H1 (cell line): ENCODE measurements at regions not wholly inside any gene's neighbourhood (a gene's known extent, or its start where the extent isn't known, plus 50 kb on each side); places are given as distances from the start of the nearest gene placed in this dataset.
A peak's percentile ranks its signal among the peaks of the same experiment; 100 is the strongest.

Experiments used
- CTCF ChIA-PET: fragments of 300-600 bp; sonication (Branson Sonifier 250); formaldehyde crosslinking; loops from one replicate; lab custom pipeline; 2021; ENCODE audit not compliant: partially characterized antibody; lab: Charles Lee
- POLR2A ChIA-PET: fragments of 300-600 bp; sonication (Branson Sonifier 250); formaldehyde crosslinking; loops from one replicate; lab custom pipeline; 2021; ENCODE audit warnings: inconsistent platforms; ENCODE audit not compliant: partially characterized antibody; lab: Charles Lee
- DNase-seq, 2 experiments: peaks; one replicate each; pipeline versions ENCODE4 v3.0.0 to v3.0.0-alpha.2; 2010 to 2022; ENCODE audit warnings: low spot score in 2 of 2, low read depth in 1 of 2, mixed read lengths in 1 of 2
- FAIRE-seq: peaks from 2 replicates; lab custom pipeline; 2011; peaks lifted over from hg19 to GRCh38; lab: Jason Lieb, UNC
- H2AFZ ChIP-seq: 2 replicates; pipeline ENCODE4 v1.8.1; 2012; ENCODE audit warnings: low read length, inconsistent platforms
- H2AK5ac ChIP-seq: 2 replicates; pipeline ENCODE4 v1.6.1; 2013; ENCODE audit warnings: low read depth, low read length
- H2BK120ac ChIP-seq: replicated peaks from 2 replicates; pipeline ENCODE3; 2013; ENCODE audit warnings: low read depth, low read length, inconsistent platforms
- H2BK12ac ChIP-seq: 2 replicates; pipeline ENCODE4 v1.6.1; 2013; ENCODE audit warnings: low read depth, low read length
- H2BK15ac ChIP-seq: 2 replicates; pipeline ENCODE4 v1.6.1; 2013; ENCODE audit warnings: low read length
- H2BK20ac ChIP-seq: 2 replicates; pipeline ENCODE4 v1.6.1; 2013; ENCODE audit warnings: low read length
- H2BK5ac ChIP-seq: 2 replicates; pipeline ENCODE4 v1.6.1; 2013; ENCODE audit warnings: low read depth, low read length
- H3K14ac ChIP-seq: 2 replicates; pipeline ENCODE4 v1.6.1; 2013; ENCODE audit warnings: inconsistent platforms; ENCODE audit not compliant: insufficient read length
- H3K18ac ChIP-seq: 2 replicates; pipeline ENCODE4 v1.6.1; 2013; ENCODE audit warnings: low read length; ENCODE audit errors: extremely low read depth
- H3K23ac ChIP-seq: 2 replicates; pipeline ENCODE4 v1.6.1; 2013; ENCODE audit warnings: inconsistent platforms; ENCODE audit not compliant: insufficient read length
- H3K23me2 ChIP-seq: 2 replicates; pipeline ENCODE4 v1.6.1; 2013; ENCODE audit warnings: low read depth, low read length
- H3K27ac ChIP-seq: 2 replicates; pipeline ENCODE4 v1.6.1; 2011; ENCODE audit warnings: low read depth, low read length, inconsistent platforms
- H3K27me3 ChIP-seq, 4 experiments: replicated peaks in 1 of 4; 1 replicate in 1 of 4; 2 replicates in 3 of 4; pipeline versions ENCODE4 v1.6.1 to v1.8.1; 2011 to 2013; ENCODE audit warnings: low read length in 3 of 4, mild to moderate bottlenecking in 3 of 4, inconsistent platforms in 2 of 4, mixed read lengths in 2 of 4, moderate library complexity in 1 of 4; ENCODE audit not compliant: control insufficient read depth in 3 of 4, insufficient read depth in 3 of 4; ENCODE audit errors: extremely low read depth in 1 of 4
- H3K36me3 ChIP-seq, 4 experiments: 2 replicates each; pipeline versions ENCODE4 v1.6.1 to v1.8.1; 2011 to 2013; ENCODE audit warnings: mild to moderate bottlenecking in 4 of 4, low read length in 3 of 4, moderate library complexity in 2 of 4, control low read depth in 1 of 4, inconsistent platforms in 1 of 4; ENCODE audit not compliant: insufficient read depth in 4 of 4, control insufficient read depth in 2 of 4
- H3K4ac ChIP-seq: replicated peaks from 2 replicates; pipeline ENCODE3; 2013; ENCODE audit warnings: low read length, low read depth, mixed read lengths, inconsistent platforms; ENCODE audit not compliant: insufficient read length
- H3K4me1 ChIP-seq, 4 experiments: replicated peaks in 1 of 4; 1 replicate in 1 of 4; 2 replicates in 3 of 4; pipeline versions ENCODE4 v1.6.1 to v1.8.1; 2011 to 2013; ENCODE audit warnings: low read length in 3 of 4, inconsistent platforms in 2 of 4, mixed read lengths in 1 of 4; ENCODE audit not compliant: insufficient read depth in 4 of 4, control insufficient read depth in 3 of 4
- H3K4me2 ChIP-seq, 2 experiments: 2 replicates each; pipeline versions ENCODE4 v1.6.1 to v1.8.1; 2011 to 2013; ENCODE audit warnings: low read depth in 2 of 2, low read length in 2 of 2, control low read depth in 1 of 2, inconsistent platforms in 1 of 2, mild to moderate bottlenecking in 1 of 2; ENCODE audit not compliant: insufficient read depth in 1 of 2
- H3K4me3 ChIP-seq, 4 experiments: fragments of 200-600, 300-600 bp in 1 of 4; sonication (generic), shearing (Covaris generic), sonication (Bioruptor Twin) in 1 of 4; 2 replicates each; pipeline versions ENCODE4 v1.5.1 to v1.8.1; 2011 to 2016; ENCODE audit warnings: low read length in 4 of 4, low read depth in 3 of 4, control low read depth in 2 of 4, inconsistent platforms in 2 of 4, mild to moderate bottlenecking in 2 of 4, mixed read lengths in 1 of 4, moderate library complexity in 1 of 4; ENCODE audit not compliant: insufficient read depth in 2 of 4; ENCODE audit errors: extremely low read depth in 1 of 4
- H3K56ac ChIP-seq: replicated peaks from 2 replicates; pipeline ENCODE3; 2013; ENCODE audit warnings: low read depth, mild to moderate bottlenecking, mixed read lengths, low read length, inconsistent platforms; ENCODE audit not compliant: insufficient read length
- H3K79me1 ChIP-seq: 2 replicates; pipeline ENCODE4 v1.6.1; 2013; ENCODE audit warnings: low read depth, low read length, control low read depth
- H3K79me2 ChIP-seq, 2 experiments: 2 replicates each; pipeline versions ENCODE4 v1.6.1 to v1.8.1; 2012 to 2013; ENCODE audit warnings: low read length in 2 of 2, mild to moderate bottlenecking in 2 of 2, inconsistent platforms in 1 of 2; ENCODE audit not compliant: insufficient read depth in 2 of 2, control insufficient read depth in 1 of 2
- H3K9ac ChIP-seq, 4 experiments: replicated peaks in 1 of 4; 1 replicate in 1 of 4; 2 replicates in 3 of 4; pipeline versions ENCODE4 v1.6.1 to v1.8.1; 2011 to 2013; ENCODE audit warnings: low read depth in 3 of 4, low read length in 3 of 4, control low read depth in 2 of 4, mild to moderate bottlenecking in 2 of 4, moderate library complexity in 2 of 4, inconsistent platforms in 1 of 4; ENCODE audit errors: extremely low read depth in 1 of 4
- H3K9me3 ChIP-seq, 2 experiments: 2 replicates each; pipeline versions ENCODE4 v1.6.1 to v1.8.1; 2012 to 2013; ENCODE audit warnings: mild to moderate bottlenecking in 2 of 2, moderate library complexity in 2 of 2, control low read depth in 1 of 2, inconsistent platforms in 1 of 2, low read depth in 1 of 2, low read length in 1 of 2, mixed read lengths in 1 of 2; ENCODE audit not compliant: insufficient read depth in 2 of 2
- H4K20me1 ChIP-seq, 2 experiments: replicated peaks in 1 of 2; 2 replicates each; pipeline versions ENCODE3 to v1.8.1; 2011 to 2013; ENCODE audit warnings: inconsistent platforms in 2 of 2, low read length in 2 of 2, mild to moderate bottlenecking in 1 of 2; ENCODE audit not compliant: insufficient read depth in 2 of 2, control insufficient read depth in 1 of 2
- H4K5ac ChIP-seq: 2 replicates; pipeline ENCODE4 v1.6.1; 2013; ENCODE audit warnings: low read length, low read depth, mixed read lengths, inconsistent platforms; ENCODE audit not compliant: insufficient read length
- H4K8ac ChIP-seq: 2 replicates; pipeline ENCODE4 v1.8.0; 2013; ENCODE audit warnings: mild to moderate bottlenecking, moderate library complexity, low read length, inconsistent platforms; ENCODE audit not compliant: insufficient read depth; ENCODE audit errors: extremely low read depth
- H4K91ac ChIP-seq: replicated peaks from 2 replicates; pipeline ENCODE3; 2013; ENCODE audit warnings: low read length, mixed read lengths, inconsistent platforms; ENCODE audit not compliant: insufficient read length
- BCL11A ChIP-seq, 2 experiments: IDR thresholded peaks; one replicate each; pipeline ENCODE4 v1.6.1; 2011; ENCODE audit warnings: low read depth in 2 of 2, low read length in 2 of 2, mild to moderate bottlenecking in 2 of 2
- CBX5 ChIP-seq: fragments of 300-800, 300-1000 bp; sonication (generic); IDR thresholded peaks from 2 replicates; pipeline ENCODE4 v1.7.1; 2016; ENCODE audit warnings: antibody characterized with exemption, low read length, low read depth
- CREB1 ChIP-seq: IDR thresholded peaks from 2 replicates; pipeline ENCODE4 v1.6.1; 2012; ENCODE audit warnings: inconsistent platforms
- EGR1 ChIP-seq: IDR thresholded peaks from 2 replicates; pipeline ENCODE4 v1.6.1; 2011; ENCODE audit warnings: low read depth, low read length, borderline replicate concordance
- JUN ChIP-seq: IDR thresholded peaks from 2 replicates; pipeline ENCODE4 v1.6.1; 2011; ENCODE audit warnings: low read depth, mild to moderate bottlenecking, improper control_type of control experiment, low read length
- PHF8 ChIP-seq: fragments of 200-600 bp; sonication (generic); conservative IDR thresholded peaks from 2 replicates; pipeline ENCODE4 v1.7.1; 2012; ENCODE audit warnings: low read depth, mild to moderate bottlenecking, inconsistent platforms, low read length, moderate library complexity
- POLR2A ChIP-seq, 2 experiments: IDR thresholded peaks; 1 replicate in 1 of 2; 2 replicates in 1 of 2; pipeline ENCODE4 v1.6.1; 2011; ENCODE audit warnings: low read depth in 2 of 2, low read length in 2 of 2, mild to moderate bottlenecking in 2 of 2; ENCODE audit errors: control extremely low read depth in 1 of 2
- RNF2 ChIP-seq: fragments of 200-900, 300-1000 bp; sonication (generic); IDR thresholded peaks from 2 replicates; pipeline ENCODE4 v1.7.1; 2016; ENCODE audit warnings: borderline replicate concordance, low read depth, mild to moderate bottlenecking, antibody characterized with exemption, low read length; ENCODE audit not compliant: poor library complexity, severe bottlenecking; ENCODE audit errors: missing control alignments
- SIX5 ChIP-seq: IDR thresholded peaks from 2 replicates; pipeline ENCODE4 v1.6.1; 2011; ENCODE audit warnings: mild to moderate bottlenecking, low read depth, low read length
- SRF ChIP-seq: IDR thresholded peaks from 2 replicates; pipeline ENCODE4 v1.6.1; 2011; ENCODE audit warnings: mild to moderate bottlenecking, low read depth, low read length, moderate library complexity
- TBP ChIP-seq: IDR thresholded peaks from 2 replicates; pipeline ENCODE4 v1.6.1; 2011; ENCODE audit warnings: low read depth, low read length, improper control_type of control experiment
- YY1 ChIP-seq: IDR thresholded peaks from 2 replicates; pipeline ENCODE4 v1.6.1; 2011; ENCODE audit warnings: low read depth, mild to moderate bottlenecking, low read length
- WGBS, 2 experiments: shearing (Covaris generic) in 1 of 2; methylation state at CpG; one replicate each; pipeline versions ENCODE4 v1.1.6 to v1.1.7; 2013 to 2015; ENCODE audit warnings: low lambda C conversion rate in 2 of 2, mixed read lengths in 2 of 2, inconsistent platforms in 1 of 2, low coverage in 1 of 2, missing lambda C conversion rate in 1 of 2; ENCODE audit not compliant: insufficient replicate concordance in 2 of 2, insufficient coverage in 1 of 2, insufficient read length in 1 of 2; ENCODE audit errors: extremely low coverage in 1 of 2, missing lambda C conversion rate in 1 of 2; 5-methylcytosine and 5-hydroxymethylcytosine counted together
- TF ChIP-seq, protein P1 (sequence below): IDR thresholded peaks from 2 replicates; pipeline ENCODE4 v1.6.1; 2012; ENCODE audit warnings: inconsistent platforms

- 85% methylated on average over 8 of the region's 8 CpGs; no CpG with 5 or more reads in 1 of the 2 experiments for WGBS, 2 experiments
- DNase-seq (no peak), FAIRE-seq (no peak)
- Histone ChIP-seq H3K27ac (no peak overlapping the region), H3K23me2 (no peaks in the 10 kb centered on the region), H2BK5ac (no peak overlapping the region), H3K27me3 (no peaks in the 10 kb centered on the region; a peak in 1 of 7 replicates), H3K56ac (no peak overlapping the region), H3K4me3 (no peak overlapping the region), H3K4ac (no peak overlapping the region), H2BK15ac (no peak overlapping the region), H4K91ac (no peak overlapping the region), H4K20me1 (no peaks in the 10 kb centered on the region), H3K9me3 (no peaks in the 10 kb centered on the region; a peak in 1 of 4 replicates), H2BK120ac (no peak overlapping the region), H2AFZ (peak overlapping the region; percentile 23; the same call in 1 of the 2 replicates), H4K5ac (no peak overlapping the region), H4K8ac (no peak overlapping the region), H3K79me2 (no peaks in the 10 kb centered on the region), H3K23ac (no peak overlapping the region), H3K4me2 (no peak overlapping the region), H2AK5ac (no peak overlapping the region), H3K9ac (no peak overlapping the region), H2BK12ac (no peak overlapping the region), H3K18ac (no peak overlapping the region), H3K14ac (no peak overlapping the region), H3K79me1 (no peaks in the 10 kb centered on the region), H3K36me3 (no peaks in the 10 kb centered on the region), H2BK20ac (no peak overlapping the region), H3K4me1 (0 out of 7 replicates have a peak, but pooled peaks cover 0 to 3% (median 1%) of the 10 kb centered on the region in 4 experiments)
- CTCF ChIA-PET: interaction anchor here (1.2 to 2.0 kb wide), 5 partner anchors 8 to 24 kb away, joined by 3 to 8 read pairs (median 3); no protein-coding TSS in a partner anchor
- no peak for TF ChIP-seq CBX5
- TF ChIP-seq SIX5: no peak
- TF ChIP-seq SRF: no peak
- no peak for TF ChIP-seq TBP
- TF ChIP-seq YY1: no peak
- TF ChIP-seq POLR2A (IDR thresholded peaks at IDR 0.05; ENCODE audit: control extremely low read depth in 1 of 2, low read depth in 2 of 2, low read length in 2 of 2): no peak
- no peak for TF ChIP-seq CREB1
- TF ChIP-seq, protein P1, sequence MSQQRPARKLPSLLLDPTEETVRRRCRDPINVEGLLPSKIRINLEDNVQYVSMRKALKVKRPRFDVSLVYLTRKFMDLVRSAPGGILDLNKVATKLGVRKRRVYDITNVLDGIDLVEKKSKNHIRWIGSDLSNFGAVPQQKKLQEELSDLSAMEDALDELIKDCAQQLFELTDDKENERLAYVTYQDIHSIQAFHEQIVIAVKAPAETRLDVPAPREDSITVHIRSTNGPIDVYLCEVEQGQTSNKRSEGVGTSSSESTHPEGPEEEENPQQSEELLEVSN: no peak
- TF ChIP-seq PHF8: no peak
- no peak for TF ChIP-seq EGR1
- no peak for TF ChIP-seq JUN
- no peak for TF ChIP-seq RNF2
- TF ChIP-seq BCL11A (IDR thresholded peaks at IDR 0.05; ENCODE audit: low read depth in 2 of 2, low read length in 2 of 2): no peak
- POLR2A ChIA-PET: interaction anchor here (0.7 kb wide), 1 partner anchor 18 kb away, joined by 5 read pairs; no protein-coding TSS in a partner anchor
Measured at GRCh38 chr18:8499810-8500675, 109.2 kb upstream of the RAB12 start.
